Upper lobe of left lung (tissue), 4 donors: ENCODE measurements at regions not wholly inside any gene's neighbourhood (a gene's known extent, or its start where the extent isn't known, plus 50 kb on each side); places are given as distances from the start of the nearest gene placed in this dataset.

Experiments
- CTCF ChIP-seq, 6 experiments: fragments of 450-650 bp in 4 of 6; fragments of 200-600 bp in 2 of 6; sonication (generic) in 2 of 6; IDR thresholded peaks; one replicate each; pipeline ENCODE4 v1.5.1; 2016 to 2019; ENCODE audit warnings: antibody characterized with exemption in 6 of 6
- POLR2AphosphoS5 ChIP-seq, 2 donors: sonication (generic); formaldehyde crosslinking; IDR thresholded peaks; one replicate each; pipeline ENCODE4 v1.5.1; 2017; ENCODE audit warnings: antibody characterized with exemption in 2 of 2

GRCh38 chr3:117920253-117920898 is 1114.3 kb downstream of the IGSF11 start:
- TF ChIP-seq CTCF (IDR thresholded peaks at IDR 0.05) (no peak), POLR2AphosphoS5 (IDR thresholded peaks at IDR 0.05) (no peak)
